Duodenal mucosa (tissue), 2 donors: ENCODE measurements at regions not wholly inside any gene's neighbourhood (a gene's known extent, or its start where the extent isn't known, plus 50 kb on each side); places are given as distances from the start of the nearest gene placed in this dataset.

Experiments
- H3K27ac ChIP-seq: one replicate; pipeline ENCODE4 v1.7.0; 2013; ENCODE audit warnings: low read depth, low read length
- H3K27me3 ChIP-seq, 2 donors: one replicate each; pipeline ENCODE4 v1.7.0; 2013; ENCODE audit warnings: low read length in 2 of 2, control low read depth in 1 of 2; ENCODE audit not compliant: insufficient read depth in 2 of 2, control insufficient read depth in 1 of 2
- H3K36me3 ChIP-seq, 2 donors: one replicate each; pipeline ENCODE4 v1.7.0; 2013; ENCODE audit warnings: low read length in 2 of 2, control low read depth in 1 of 2; ENCODE audit not compliant: insufficient read depth in 2 of 2, control insufficient read depth in 1 of 2
- H3K4me1 ChIP-seq, 2 donors: one replicate each; pipeline ENCODE4 v1.7.0; 2013; ENCODE audit warnings: low read length in 2 of 2, control low read depth in 1 of 2; ENCODE audit not compliant: insufficient read depth in 2 of 2, control insufficient read depth in 1 of 2
- H3K4me3 ChIP-seq, 2 donors: one replicate each; pipeline ENCODE4 v1.7.0; 2013; ENCODE audit warnings: low read length in 2 of 2, low read depth in 1 of 2
- H3K9ac ChIP-seq, 2 donors: one replicate each; pipeline ENCODE4 v1.7.0; 2013; ENCODE audit warnings: low read length in 2 of 2, low read depth in 1 of 2
- H3K9me3 ChIP-seq, 2 donors: one replicate each; pipeline ENCODE4 v1.7.0; 2013; ENCODE audit warnings: low read length in 2 of 2, control low read depth in 1 of 2; ENCODE audit not compliant: control insufficient read depth in 1 of 2

- Histone ChIP-seq H3K27me3 (no peaks in the 10 kb centered on the region), H3K36me3 (no peaks in the 10 kb centered on the region), H3K9me3 (no peaks in the 10 kb centered on the region), H3K9ac (no peak overlapping the region), H3K4me3 (no peak overlapping the region), H3K4me1 (no peaks in the 10 kb centered on the region), H3K27ac (no peak overlapping the region)
These were observed 198.9 kb upstream of the RAB6C start for GRCh38 chr2:129780316-129781270.

GRCh38 chr2:129781749-129782632 lies 197.5 kb upstream of the RAB6C start:
- H3K4me1 ChIP-seq: no peaks in the 10 kb centered on the region
- H3K27me3 ChIP-seq: no peaks in the 10 kb centered on the region
- no peaks in the 10 kb centered on the region for H3K9me3 ChIP-seq
- H3K36me3 ChIP-seq: no peaks in the 10 kb centered on the region
- no peak overlapping the region for H3K9ac ChIP-seq
- no peak overlapping the region for H3K27ac ChIP-seq
- no peak overlapping the region for H3K4me3 ChIP-seq

DNA sequence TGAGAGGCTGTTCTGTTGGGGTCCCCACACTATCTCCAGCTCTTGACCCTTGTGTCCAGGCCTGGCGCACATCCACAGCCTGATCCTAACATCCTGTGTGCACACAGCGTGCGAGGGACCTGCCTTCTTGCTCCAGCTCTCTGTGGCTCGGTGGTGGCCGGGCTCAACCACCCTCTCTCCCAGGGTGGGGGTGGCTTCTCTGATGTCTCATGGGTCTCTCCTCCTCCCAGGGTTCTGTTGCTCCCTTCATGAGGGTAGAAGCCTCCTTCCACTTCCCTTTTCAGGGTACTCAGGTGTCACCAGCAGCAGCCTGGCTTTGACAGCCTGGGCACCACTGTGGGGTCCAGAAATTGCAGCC lies 196.9 kb upstream of the RAB6C start:
- no peaks in the 10 kb centered on the region for H3K27me3 ChIP-seq
- no peak overlapping the region for H3K4me3 ChIP-seq
- H3K9ac ChIP-seq: no peak overlapping the region
- no peaks in the 10 kb centered on the region for H3K9me3 ChIP-seq
- no peak overlapping the region for H3K27ac ChIP-seq
- H3K36me3 ChIP-seq: no peaks in the 10 kb centered on the region
- H3K4me1 ChIP-seq: no peaks in the 10 kb centered on the region

DNA sequence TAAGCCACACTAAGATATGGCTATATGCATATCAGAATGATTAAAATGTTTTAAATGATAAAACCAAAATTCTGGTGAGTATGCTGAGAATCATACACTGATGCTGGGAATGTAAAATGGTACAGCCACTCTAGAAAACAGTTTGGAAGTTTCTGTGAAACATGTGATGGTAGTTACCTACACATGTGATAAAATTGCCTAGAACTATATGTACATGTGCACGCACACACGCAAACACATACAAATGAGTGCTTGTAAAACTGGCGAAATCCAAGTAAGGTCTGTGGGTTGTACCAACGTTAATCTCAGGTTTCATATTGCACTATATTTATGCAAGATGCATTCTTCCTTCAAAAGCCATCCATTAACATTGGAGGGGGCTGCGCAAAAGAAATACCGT lies 195.0 kb upstream of the RAB6C start:
- Histone ChIP-seq H3K9me3 (no peaks in the 10 kb centered on the region), H3K4me3 (no peak overlapping the region), H3K36me3 (no peaks in the 10 kb centered on the region), H3K4me1 (no peaks in the 10 kb centered on the region), H3K9ac (no peak overlapping the region), H3K27ac (no peak overlapping the region), H3K27me3 (no peaks in the 10 kb centered on the region)

GRCh38 chr2:129791712-129792111 lies 187.8 kb upstream of the RAB6C start:
- H3K4me3 ChIP-seq: no peak overlapping the region
- no peaks in the 10 kb centered on the region for H3K27me3 ChIP-seq
- H3K9me3 ChIP-seq: no peaks in the 10 kb centered on the region
- H3K9ac ChIP-seq: no peak overlapping the region
- H3K36me3 ChIP-seq: no peaks in the 10 kb centered on the region
- no peak overlapping the region for H3K27ac ChIP-seq
- H3K4me1 ChIP-seq: no peaks in the 10 kb centered on the region

DNA sequence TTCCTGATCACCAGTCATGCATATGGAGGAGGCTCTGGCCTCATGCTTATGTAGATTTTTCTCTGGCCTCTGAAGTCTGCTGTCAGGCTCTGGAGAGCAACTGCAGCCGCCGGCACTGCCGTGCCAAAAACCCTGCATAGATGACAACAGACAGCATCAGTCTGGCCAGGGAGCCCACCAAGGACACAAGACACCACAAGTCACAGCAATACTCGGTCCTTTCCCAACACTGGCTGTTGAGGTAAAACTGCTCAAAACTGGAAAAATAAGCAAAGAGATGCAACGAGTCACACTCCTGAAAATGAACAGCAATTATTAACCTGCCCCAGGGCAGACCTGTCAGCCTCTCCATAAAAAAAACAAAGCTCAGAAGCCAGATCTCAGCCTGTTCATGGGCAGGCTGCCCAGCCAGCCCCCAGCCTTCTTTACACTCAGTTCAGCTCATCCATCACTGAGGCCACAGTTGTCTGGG lies 186.0 kb upstream of the RAB6C start:
- Histone ChIP-seq H3K27me3 (no peaks in the 10 kb centered on the region), H3K36me3 (no peaks in the 10 kb centered on the region), H3K9ac (no peak overlapping the region), H3K4me3 (no peak overlapping the region), H3K9me3 (no peaks in the 10 kb centered on the region), H3K4me1 (no peaks in the 10 kb centered on the region), H3K27ac (no peak overlapping the region)

- Histone ChIP-seq H3K4me3 (no peak overlapping the region), H3K27ac (no peak overlapping the region), H3K9me3 (no peaks in the 10 kb centered on the region), H3K4me1 (no peaks in the 10 kb centered on the region), H3K27me3 (no peaks in the 10 kb centered on the region), H3K9ac (no peak overlapping the region), H3K36me3 (no peaks in the 10 kb centered on the region)
These were observed 185.3 kb upstream of the RAB6C start for GRCh38 chr2:129794116-129794515.

DNA sequence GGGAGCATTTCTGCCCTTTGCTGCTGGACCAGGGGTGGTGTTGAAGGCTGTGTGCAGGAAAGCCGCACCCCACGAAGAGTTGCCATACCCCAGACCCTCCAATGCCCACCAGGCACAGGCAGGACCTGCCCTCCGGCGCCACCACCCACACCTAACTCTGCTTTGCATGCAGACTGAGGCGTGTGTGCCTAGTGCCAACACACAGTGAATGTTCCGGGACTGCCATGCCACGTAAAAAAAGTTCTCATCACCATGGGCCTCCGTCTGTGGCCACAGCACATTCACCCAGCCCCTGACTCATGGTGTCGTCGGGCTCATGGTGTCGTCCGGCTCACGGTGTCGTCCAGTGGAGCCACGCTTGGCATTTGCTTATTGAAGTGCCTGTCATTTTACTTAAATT lies 184.9 kb upstream of the RAB6C start:
- H3K9ac ChIP-seq: no peak overlapping the region
- H3K4me3 ChIP-seq: no peak overlapping the region
- no peaks in the 10 kb centered on the region for H3K27me3 ChIP-seq
- no peaks in the 10 kb centered on the region for H3K9me3 ChIP-seq
- H3K4me1 ChIP-seq: no peaks in the 10 kb centered on the region
- no peak overlapping the region for H3K27ac ChIP-seq
- H3K36me3 ChIP-seq: no peaks in the 10 kb centered on the region

GRCh38 chr2:129796225-129796624 lies 183.2 kb upstream of the RAB6C start:
- no peak overlapping the region for H3K4me3 ChIP-seq
- H3K27me3 ChIP-seq: no peaks in the 10 kb centered on the region
- H3K4me1 ChIP-seq: no peaks in the 10 kb centered on the region
- no peak overlapping the region for H3K9ac ChIP-seq
- no peaks in the 10 kb centered on the region for H3K9me3 ChIP-seq
- no peak overlapping the region for H3K27ac ChIP-seq
- no peaks in the 10 kb centered on the region for H3K36me3 ChIP-seq
